ENCODE measurements at regions not wholly inside any gene's neighbourhood (a gene's known extent, or its start where the extent isn't known, plus 50 kb on each side); places are given as distances from the start of the nearest gene placed in this dataset.

GRCh38 chr5:133827830-133828229, 140.6 kb downstream of the C5orf15 start:
- no peak for DNase-seq

DNA sequence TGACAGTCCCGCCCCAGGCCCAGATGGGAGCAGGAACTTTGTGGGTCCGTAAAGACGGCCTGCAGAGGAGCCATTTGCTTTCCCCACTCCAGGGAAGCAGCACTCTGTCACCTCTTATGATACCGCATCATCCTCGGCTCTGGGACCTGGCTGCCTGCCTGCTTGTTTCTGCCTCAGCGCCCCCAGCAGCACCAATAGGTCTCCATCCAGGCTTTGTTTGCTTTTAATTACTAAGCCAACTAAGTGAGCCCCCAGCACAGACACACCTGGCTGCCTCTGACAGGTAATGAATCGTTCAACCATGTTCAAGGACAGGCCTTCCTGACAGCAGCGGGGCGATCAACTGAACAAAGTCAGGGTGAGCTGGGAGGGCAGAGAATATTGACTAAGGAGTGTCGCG, 141.4 kb downstream of the C5orf15 start:
- DNase-seq = no peak

DNA sequence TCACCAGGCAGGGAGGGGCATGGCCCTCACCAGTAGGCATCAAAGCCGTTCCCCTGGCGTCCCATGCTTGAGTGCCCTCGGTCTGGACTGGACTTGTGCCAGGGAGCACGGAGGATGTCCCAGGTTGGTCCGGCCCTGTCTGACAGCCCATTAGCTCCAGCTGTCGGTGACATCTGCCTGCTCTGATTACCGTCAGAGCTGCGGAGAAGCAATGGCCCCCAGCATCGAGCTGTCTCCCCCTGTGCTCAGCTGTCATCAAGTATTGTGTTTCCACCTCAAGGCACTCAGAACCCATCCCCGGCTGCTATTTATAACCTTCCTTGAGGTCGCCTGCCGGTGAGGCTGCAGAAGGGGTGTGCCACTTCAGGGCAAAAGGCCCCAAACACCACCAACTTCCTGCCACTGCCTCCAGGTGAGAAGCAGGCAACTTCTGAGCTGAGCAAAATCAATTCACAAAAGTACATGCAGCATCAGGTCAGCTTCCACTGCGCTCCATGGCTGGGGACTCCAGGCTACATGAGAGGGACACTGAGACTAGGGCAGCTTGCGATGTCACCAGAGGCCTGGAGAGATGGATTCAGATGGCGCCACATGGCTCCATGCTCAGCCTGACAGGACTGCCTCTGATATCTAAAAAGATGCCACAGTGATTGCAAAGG, 142.7 kb downstream of the C5orf15 start:
- no peak for DNase-seq

DNA sequence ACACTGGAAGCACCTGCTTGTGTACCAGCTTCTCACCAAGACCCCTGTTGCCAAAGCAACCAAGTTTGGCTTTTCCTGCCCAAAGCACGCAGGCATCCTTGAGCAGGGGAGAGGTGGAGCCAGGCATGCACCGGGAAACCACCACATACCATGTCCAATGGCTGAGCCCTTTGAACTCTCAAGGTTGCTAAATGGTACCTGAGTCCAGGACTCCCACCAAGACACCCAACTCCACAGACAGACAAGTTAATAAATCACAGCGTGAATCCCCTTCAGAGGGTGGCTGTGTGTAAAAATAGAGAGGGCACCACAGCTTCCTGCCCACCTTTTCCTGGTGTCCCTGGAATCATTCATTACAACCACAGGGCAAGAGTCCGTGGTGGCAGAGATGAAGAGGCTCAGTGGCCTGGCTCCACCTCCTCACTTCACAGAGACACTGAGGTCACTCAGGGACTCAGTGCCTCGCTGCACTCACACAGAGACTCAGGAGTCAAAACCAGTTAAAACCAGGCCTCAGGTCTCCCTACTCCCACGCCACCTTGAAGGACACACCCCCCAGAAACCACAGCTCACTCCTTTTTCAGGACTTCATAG, 143.7 kb downstream of the C5orf15 start:
- DNase-seq = no peak

GRCh38 chr5:133821889-133822288, 146.5 kb downstream of the C5orf15 start:
- no peak for DNase-seq

DNA sequence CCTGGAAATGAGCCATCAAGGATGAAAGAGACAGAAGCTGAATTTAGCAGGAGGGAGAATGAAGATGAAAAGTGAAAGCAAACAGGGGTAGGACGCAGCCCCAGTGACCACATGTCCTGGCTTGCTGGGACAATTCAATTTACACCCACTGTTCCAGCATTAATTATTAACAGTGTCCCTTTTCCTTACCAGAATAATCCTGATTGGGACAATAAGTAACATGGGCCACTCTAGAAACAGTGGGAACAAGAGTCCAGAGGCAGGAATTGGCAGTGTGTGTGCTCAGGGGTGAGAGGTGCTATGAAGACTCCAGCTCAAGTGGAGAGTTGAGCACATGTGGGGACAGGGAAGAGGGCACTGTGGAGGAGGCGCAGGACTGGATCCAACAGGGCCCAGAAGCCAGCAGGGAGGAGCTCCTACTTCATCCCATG, 147.1 kb downstream of the C5orf15 start:
- peak in 1 of 3 donors; percentile 11 for DNase-seq

DNA sequence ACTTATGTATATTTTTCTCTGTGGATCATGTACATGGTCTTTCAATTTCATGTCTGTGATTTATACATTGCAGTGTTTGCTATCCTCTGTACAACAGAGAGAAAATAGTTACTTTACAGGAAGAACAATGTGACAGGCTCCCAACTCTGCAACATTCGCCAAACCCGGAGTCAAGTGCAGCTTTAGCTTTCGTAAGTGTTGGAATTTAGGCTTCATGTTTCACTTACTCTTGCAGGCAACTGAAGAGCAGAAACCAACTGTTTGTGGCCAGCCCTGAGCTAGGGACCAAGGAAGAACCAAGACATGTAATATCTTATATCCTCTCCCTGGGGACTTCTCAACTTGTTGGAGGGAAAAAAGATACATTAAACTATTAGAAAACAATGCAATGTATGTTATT, 147.9 kb downstream of the C5orf15 start:
- no peak for DNase-seq

GRCh38 chr5:133819977-133820471, 148.4 kb downstream of the C5orf15 start:
- DNase-seq = no peak

DNA sequence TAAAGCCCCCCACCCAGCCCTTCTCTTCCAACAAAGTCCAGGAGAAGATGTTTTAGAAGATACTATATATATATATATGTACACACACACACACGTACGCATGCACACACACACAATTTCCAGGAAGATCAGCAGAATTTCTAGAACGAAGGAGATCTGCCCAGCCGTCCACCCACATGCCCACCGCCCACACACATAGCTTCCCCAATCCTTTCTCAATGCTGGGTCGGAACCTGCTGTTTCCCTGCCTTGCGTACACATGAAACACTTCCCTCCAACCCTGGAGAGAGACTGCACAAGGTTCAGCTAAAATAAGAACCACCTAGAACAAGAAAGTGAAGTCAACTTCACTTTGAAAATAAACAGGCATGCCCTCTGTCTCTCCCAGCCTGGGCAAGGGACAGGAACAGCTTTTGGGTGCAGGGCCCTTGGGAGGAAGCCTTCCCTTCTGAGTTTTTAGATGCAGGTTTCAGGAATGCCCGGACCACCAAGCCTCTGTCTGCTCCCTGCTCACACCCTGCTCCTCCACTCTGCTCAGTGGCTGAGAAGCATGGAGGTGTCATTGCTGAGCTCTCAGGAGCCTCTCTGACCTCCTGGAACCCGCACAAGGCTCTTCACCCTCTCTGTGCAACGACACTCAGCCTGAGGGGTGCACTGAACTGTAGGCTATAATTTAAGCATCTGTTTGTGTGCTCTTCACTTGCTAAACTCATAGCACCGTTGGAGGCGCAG, 149.4 kb downstream of the C5orf15 start:
- peak; percentile 48 to 71 (median 54) for DNase-seq

- DNase-seq = no peak
Observed at GRCh38 chr5:133818031-133818431, 150.4 kb downstream of the C5orf15 start.

DNA sequence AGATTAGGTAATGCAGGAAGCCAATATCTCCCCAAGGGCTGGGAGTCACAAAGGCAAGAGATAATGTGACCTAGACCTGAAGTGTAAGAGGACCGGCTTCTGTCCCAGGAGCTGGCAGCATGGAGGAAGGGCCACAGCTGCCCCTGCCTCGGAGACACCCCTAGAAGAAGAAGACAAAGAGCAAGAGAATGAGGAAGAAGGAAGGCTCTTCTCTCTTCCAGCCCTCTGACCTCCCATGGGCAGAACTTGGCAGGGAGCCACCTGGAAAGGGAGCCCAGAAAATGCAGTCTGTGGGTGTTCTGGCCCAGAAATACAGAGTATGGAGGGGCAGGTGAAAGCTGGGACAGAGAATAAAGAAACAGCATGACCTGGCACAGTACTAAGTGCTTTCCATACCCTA, 151.0 kb downstream of the C5orf15 start:
- no peak for DNase-seq

DNA sequence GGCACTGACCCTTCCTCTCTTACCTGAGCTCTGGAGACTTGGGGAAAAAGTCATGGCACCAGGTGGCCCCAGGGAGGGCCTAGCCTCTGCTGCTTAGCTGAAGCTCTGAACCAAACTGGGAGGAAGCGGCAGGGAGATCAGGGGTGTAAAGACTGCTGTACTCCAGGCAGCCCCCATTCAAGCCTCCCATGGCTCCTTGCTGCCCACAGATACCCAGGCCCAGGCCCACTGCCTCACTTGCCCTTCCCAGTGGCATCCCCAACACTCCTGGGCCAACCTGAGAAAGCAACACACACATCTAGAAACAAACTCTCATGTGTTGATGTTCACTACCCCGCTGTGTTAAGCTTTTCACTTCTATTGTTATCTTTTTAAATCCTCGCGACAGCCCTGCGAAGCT, 151.6 kb downstream of the C5orf15 start:
- DNase-seq = no peak

- DNase-seq = no peak
Observed at GRCh38 chr5:133814152-133814551, 154.3 kb downstream of the C5orf15 start.

DNA sequence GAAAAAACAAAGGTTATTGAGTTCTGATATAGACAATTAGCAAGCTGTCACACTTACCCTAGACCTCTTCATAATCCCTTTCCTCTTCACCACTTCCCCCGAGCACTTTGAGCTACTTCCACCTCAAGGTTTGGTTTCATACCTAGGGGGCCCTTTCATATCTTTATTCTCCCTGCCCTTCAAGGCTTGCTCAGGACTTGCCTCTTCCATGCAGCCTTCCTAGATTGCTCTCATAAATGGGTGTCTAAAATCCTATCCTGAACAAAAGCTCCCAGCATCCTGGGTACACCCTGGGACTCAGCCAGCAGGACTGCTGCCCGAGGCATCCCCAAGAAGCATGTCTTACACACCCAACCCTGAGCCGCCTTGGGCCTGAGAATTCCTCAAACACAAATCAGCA, 157.3 kb downstream of the C5orf15 start:
- DNase-seq = no peak

GRCh38 chr5:133809801-133810200, 158.6 kb downstream of the C5orf15 start:
- no peak for DNase-seq

DNA sequence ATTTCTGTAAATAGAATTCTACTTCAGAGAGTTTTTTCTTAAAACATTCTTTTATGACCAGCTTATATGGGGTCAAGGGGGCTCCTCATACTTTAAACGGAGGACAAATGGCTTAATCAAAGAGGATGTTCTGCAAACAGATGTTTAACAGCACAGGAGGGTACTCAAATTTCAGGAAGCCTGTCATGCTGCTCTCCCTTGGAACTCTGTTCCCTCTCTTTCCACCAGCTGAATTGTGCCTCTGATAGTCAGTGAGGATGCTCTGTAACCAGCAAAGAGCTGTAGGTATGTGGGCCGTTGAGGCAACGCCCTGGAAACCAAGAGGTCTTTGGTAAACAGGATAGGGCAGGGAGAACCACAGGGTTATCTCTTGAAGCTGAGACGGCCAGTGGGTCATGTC, 161.1 kb downstream of the C5orf15 start:
- no peak for DNase-seq

GRCh38 chr5:133806847-133807246, 161.6 kb downstream of the C5orf15 start:
- no peak for DNase-seq

- no peak for DNase-seq
Observed at GRCh38 chr5:133801955-133802751, 166.3 kb downstream of the C5orf15 start.

DNA sequence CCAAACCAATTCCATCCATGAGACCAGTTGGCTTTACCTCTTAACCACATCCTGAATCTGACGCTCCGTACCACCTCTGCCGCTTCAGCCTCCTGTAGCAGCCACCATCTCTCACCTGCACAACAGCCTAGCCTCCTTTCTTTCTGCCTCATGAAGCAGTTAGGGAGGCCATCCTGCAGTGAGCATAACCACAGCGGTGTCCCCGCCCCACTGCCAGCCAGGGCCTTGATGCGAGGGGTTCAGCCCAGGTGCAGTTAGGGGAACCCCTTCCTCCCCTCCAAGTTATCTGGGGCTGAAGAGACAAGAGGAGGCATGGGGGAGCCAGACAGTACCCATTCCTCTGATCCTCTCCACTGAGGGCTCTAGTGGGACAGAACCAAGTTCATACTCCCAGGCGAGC, 167.0 kb downstream of the C5orf15 start:
- no peak for DNase-seq

GRCh38 chr5:133799571-133800237, 168.7 kb downstream of the C5orf15 start:
- DNase-seq = no peak

DNA sequence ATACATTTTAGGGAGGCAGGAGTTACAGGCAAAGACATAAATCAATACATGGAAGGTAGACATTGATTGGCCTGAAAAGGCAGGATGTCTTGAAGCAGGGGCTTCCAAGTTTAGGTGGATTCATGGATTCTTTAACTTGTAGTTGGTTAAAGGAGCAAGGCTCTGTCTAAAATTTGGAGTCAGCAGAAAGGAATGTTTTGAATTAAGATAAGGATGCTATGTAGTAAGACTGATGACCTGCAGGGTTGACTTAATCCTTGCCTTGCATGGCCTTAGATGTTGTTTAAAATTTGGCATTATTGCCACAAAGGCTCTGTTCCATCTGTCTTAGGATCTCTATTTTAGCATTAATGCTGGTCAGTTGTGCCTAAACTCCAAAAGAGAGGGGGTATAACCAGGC, 171.3 kb downstream of the C5orf15 start:
- DNase-seq = no peak

GRCh38 chr5:133796186-133796585, 172.2 kb downstream of the C5orf15 start:
- DNase-seq = no peak
